GM18507 (cell line): ENCODE measurements at regions not wholly inside any gene's neighbourhood (a gene's known extent, or its start where the extent isn't known, plus 50 kb on each side); places are given as distances from the start of the nearest gene placed in this dataset.

ENCODE experiments used
- DNase-seq: peaks from one replicate; pipeline ENCODE4 v3.0.0; 2011; ENCODE audit warnings: low read depth; ENCODE audit not compliant: insufficient read length; ENCODE audit errors: extremely low spot score
- FAIRE-seq: peaks from 2 replicates; lab custom pipeline; 2011; peaks lifted over from hg19 to GRCh38; lab: Jason Lieb, UNC

DNA sequence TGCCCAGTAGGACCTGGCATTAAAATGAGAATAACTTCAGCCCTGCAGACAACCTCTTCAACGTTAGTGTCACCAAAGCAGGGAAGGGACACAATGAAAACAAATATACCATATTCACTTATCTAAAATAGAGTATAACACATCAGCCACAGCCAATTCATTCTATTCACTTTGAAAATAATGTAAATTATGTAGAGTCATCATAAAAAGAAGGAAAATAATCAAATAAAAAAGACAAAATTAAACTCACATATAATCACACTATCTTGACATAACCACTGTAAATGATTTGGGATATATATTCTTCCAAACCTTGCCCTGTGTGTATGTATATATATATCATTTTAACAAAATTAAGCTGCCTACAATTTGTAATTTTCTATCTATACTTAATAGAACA is 78.1 kb upstream of the HEY2 start:
- FAIRE-seq (no peak), DNase-seq (no peak)

DNA sequence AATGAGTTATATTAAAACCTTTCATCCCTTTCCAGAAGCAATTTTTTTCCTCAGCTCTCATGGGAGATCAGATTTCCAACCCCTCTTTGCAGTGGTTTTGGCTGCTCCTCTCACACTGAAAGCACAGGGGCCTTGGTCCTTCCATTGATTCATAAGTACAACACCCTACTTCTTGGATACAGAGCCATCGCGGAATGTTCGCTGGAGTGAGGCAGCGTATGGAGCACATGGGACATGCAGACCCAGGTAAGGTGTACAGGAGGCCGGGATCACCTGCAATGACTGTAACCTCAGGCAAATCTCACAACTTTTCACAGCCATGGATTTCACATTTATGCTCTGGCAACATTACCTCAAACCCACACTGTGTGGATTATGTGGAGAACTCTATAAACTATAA is 75.2 kb upstream of the HEY2 start:
- FAIRE-seq (no peak), DNase-seq (no peak)

DNA sequence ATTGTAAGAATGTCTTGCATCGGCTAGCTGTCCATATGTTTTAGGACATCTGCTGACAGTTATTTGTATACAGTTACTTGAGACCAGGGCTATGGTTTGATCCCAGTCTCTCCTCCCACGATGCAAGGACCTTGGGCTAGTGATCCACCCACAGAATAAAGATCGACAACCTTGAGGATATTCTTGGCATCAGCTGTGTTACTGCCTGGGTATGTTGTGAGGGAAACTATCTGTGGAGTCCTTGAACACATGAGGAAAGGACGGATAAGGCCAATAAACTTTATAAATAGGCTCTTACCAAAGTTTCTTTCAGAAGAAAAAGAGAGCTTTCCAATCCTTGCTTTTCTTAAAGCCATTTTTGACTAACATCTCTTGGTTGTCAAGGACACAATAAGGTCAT is 70.8 kb upstream of the HEY2 start:
- no peak for FAIRE-seq
- no peak for DNase-seq

DNA sequence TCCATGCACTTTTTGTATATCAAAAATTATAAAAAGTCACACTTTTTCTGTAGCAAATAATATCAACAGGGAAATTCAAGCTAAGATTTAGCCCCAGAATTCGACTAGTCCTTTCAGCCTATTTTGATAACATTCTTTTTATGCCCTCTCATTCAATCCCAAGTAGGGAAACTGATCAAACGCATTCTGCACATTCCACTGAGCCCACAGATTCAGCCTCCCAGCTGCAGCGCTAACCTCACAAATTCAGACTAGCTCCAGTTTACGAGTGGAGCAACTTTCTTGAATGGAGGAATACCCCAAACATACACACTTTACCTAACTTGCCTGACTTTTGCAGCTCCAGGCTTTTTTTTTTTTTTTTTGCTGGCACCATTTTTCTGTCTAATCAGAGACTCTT is 70.3 kb upstream of the HEY2 start:
- FAIRE-seq, result no peak
- no peak for DNase-seq

DNA sequence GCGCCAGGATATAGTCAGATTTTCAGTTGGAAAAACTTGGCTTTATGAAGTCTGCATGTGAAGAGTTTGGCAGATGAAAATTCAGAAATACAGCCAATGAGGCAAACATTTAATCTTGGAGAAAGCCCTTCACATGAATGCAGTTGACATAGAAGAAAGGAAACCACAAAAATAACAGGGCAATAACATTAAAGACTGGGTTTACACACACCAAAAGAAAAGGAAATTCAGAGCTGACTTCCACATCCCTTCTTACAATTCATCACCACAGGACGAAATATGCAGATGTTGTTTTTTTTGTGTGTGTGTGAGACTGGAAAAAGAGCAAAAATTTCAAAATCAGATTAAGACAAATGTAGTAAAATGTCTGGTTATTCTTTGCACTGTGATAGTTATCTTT is 69.8 kb upstream of the HEY2 start:
- no peak for DNase-seq
- FAIRE-seq, result no peak

DNA sequence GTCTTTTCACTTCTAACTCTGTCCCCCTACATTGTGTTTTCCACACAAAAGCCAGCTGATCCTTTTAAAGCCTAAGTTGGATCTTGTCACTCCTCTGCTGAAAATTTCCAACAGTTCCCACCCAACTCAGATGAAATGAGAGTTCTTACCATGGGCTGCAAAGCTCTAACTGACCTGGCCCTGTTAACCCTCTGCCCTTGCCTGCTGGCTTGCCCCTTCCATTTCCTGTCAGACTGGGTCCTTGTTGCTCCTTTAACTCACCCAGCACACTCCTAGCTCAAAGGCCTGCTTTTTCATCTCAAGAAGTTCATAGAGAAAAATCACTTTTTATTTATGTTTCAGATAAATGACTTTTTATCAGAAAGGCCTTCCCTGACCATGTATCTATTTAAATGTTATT is 66.5 kb upstream of the HEY2 start:
- DNase-seq (no peak), FAIRE-seq (no peak)

DNA sequence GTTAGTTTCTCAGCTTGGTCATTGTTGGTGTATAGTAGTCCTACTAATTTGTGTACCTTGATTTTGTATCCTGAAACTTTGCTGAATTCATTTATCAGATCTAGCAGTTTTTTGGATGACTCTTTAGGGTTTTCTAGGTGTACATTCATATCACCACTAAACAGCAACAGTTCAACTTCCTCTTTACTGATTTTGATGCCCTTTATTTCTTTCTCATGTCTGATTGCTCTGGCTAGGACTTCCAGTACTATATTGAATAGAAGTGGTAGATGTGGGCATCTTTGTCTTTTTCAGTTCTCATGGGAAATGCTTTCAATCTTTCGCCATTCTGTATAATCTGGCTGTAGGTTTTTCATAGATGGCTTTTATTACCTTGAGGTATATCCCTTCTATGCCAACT is 61.3 kb upstream of the HEY2 start:
- FAIRE-seq (no peak), DNase-seq (no peak)

DNA sequence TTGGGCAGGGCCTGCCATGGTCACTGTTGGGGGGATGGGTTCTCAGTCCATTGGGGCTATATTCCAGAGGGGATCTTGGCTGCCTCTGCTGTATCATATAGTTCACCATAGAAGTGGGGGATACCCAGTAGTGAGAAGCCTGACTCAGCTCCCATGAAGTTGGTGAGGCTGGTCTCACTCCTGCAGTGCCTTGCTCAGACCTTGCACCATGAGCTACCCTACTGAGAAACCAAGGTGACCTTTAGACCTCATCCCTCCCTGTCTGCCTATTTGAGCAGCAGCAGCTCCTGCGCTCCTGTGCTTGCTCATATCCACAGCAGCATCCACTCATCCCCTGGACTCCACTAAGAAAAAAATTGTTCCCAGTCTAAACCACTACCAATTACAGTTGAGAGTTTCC is 56.0 kb upstream of the HEY2 start:
- FAIRE-seq (no peak), DNase-seq (no peak)

DNA sequence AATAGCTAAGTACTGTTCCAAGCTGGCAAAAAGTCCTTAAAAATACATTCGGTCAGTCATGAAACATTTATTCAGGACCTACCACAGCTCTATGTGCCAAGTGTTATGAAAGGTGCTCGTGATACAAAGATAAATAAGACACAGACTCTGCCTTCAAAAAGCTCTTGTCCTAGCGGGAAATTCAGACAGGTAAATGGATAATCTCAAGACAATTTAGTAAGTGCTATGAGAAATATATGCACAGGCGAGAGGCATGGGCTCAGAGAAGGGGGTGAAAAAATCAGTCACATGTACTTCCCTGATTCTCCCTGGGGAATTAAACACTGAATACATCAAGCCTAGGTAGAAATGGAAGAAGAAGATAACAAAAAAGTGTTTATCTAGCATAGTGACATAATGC is 49.8 kb upstream of the HEY2 start:
- no peak for FAIRE-seq

More for the DNA sequence above, 49.8 kb upstream of the HEY2 start:
- DNase-seq, result no peak
